K562 (cell line): ENCODE measurements at regions not wholly inside any gene's neighbourhood (a gene's known extent, or its start where the extent isn't known, plus 50 kb on each side); places are given as distances from the start of the nearest gene placed in this dataset.

Experiments
- ATAC-seq: fragments of 200-7000 bp; cut with Tn5 transposase; 3 replicates; pipeline ENCODE4 v1.9.1; 2020; ENCODE audit warnings: moderate library complexity
- BruUV-seq: library from RNA; stranded (reverse); fragments of 400-500 nt; replicated peaks from 2 replicates; lab custom pipeline; 2021; lab: Mats Ljungman, UMichigan
- CTCF ChIA-PET: fragments of 300-600 bp; formaldehyde crosslinking; extraction: SDS; loops from one replicate; lab custom pipeline; 2021; ENCODE audit warnings: low intra/inter-chr PET ratio; lab: Yijun Ruan, JAX
- POLR2A ChIA-PET: fragments of 300-600, 350-650 bp; sonication (Branson Sonifier 250); formaldehyde crosslinking; extraction: SDS; loops from one replicate; lab custom pipeline; 2021; ENCODE audit warnings: antibody characterized with exemption, inconsistent platforms; lab: Yijun Ruan, JAX
- DNase-seq, 4 experiments: peaks; one replicate each; pipeline versions ENCODE4 v3.0.0 to v3.0.0-alpha.2; 2011 to 2018; ENCODE audit warnings: low spot score in 3 of 4, mixed read lengths in 3 of 4; ENCODE audit errors: extremely low read depth in 1 of 4
- FAIRE-seq: peaks from 2 replicates; lab custom pipeline; 2011; peaks lifted over from hg19 to GRCh38; lab: Jason Lieb, UNC
- H2AFZ ChIP-seq: 2 replicates; pipeline ENCODE4 v1.6.0; 2011; ENCODE audit warnings: low read depth, low read length, control low read depth, inconsistent platforms
- H3K27ac ChIP-seq: fragments of 200-600 bp; 3 replicates; pipeline ENCODE4 v1.8.0; 2011; ENCODE audit warnings: low read depth, mild to moderate bottlenecking, control low read depth, inconsistent platforms, low read length, moderate library complexity, mixed read lengths; ENCODE audit errors: extremely low read depth
- H3K27me3 ChIP-seq, 2 experiments: fragments of 300-600 bp in 1 of 2; 2 replicates in 1 of 2; 3 replicates in 1 of 2; pipeline versions ENCODE4 v1.6.0 to v1.8.0; 2011; ENCODE audit warnings: inconsistent platforms in 2 of 2, low read length in 2 of 2, mild to moderate bottlenecking in 1 of 2, mixed read lengths in 1 of 2, moderate library complexity in 1 of 2; ENCODE audit not compliant: control insufficient read depth in 2 of 2, insufficient read depth in 2 of 2
- H3K36me3 ChIP-seq: fragments of 300-600 bp; 3 replicates; pipeline ENCODE4 v1.8.0; 2011; ENCODE audit warnings: mild to moderate bottlenecking, low read length, inconsistent platforms; ENCODE audit not compliant: control insufficient read depth, insufficient read depth
- H3K4me1 ChIP-seq, 2 experiments: fragments of 200-600 bp in 1 of 2; replicated peaks in 1 of 2; 2 replicates in 1 of 2; 3 replicates in 1 of 2; pipeline versions ENCODE4 v1.5.1 to v1.8.0; 2011; ENCODE audit warnings: inconsistent platforms in 2 of 2, low read length in 2 of 2, mild to moderate bottlenecking in 1 of 2, mixed read lengths in 1 of 2, moderate library complexity in 1 of 2; ENCODE audit not compliant: control insufficient read depth in 2 of 2, insufficient read depth in 2 of 2
- H3K4me2 ChIP-seq: 2 replicates; pipeline ENCODE4 v1.6.1; 2011; ENCODE audit warnings: low read length, control low read depth, inconsistent platforms, mixed read lengths; ENCODE audit not compliant: insufficient read depth
- H3K4me3 ChIP-seq: fragments of 200-600 bp; sonication (generic), shearing (Covaris generic); 2 replicates; pipeline ENCODE4 v1.5.1; 2016; ENCODE audit warnings: control low read depth, inconsistent platforms
- H3K79me2 ChIP-seq: fragments of 200-600 bp; 3 replicates; pipeline ENCODE4 v1.8.0; 2011; ENCODE audit warnings: low read length, inconsistent platforms; ENCODE audit not compliant: control insufficient read depth, insufficient read depth
- H3K9ac ChIP-seq, 2 experiments: 2 replicates each; pipeline versions ENCODE4 v1.6.0 to v1.6.1; 2011; ENCODE audit warnings: low read depth in 2 of 2, low read length in 2 of 2, control low read depth in 1 of 2, inconsistent platforms in 1 of 2, mild to moderate bottlenecking in 1 of 2, mixed read lengths in 1 of 2; ENCODE audit not compliant: insufficient read depth in 1 of 2
- H3K9me1 ChIP-seq: one replicate; pipeline ENCODE4 v1.6.0; 2011; ENCODE audit warnings: inconsistent platforms, mild to moderate bottlenecking, low read length, moderate library complexity; ENCODE audit not compliant: control insufficient read depth, insufficient read depth
- H3K9me3 ChIP-seq: replicated peaks from 2 replicates; pipeline ENCODE4 v1.5.1; 2011; ENCODE audit warnings: low read depth, low read length, inconsistent platforms; ENCODE audit not compliant: control insufficient read depth, insufficient read depth
- H4K20me1 ChIP-seq: replicated peaks from 2 replicates; pipeline ENCODE4 v1.6.1; 2011; ENCODE audit warnings: low read length, inconsistent platforms, mixed read lengths; ENCODE audit not compliant: control insufficient read depth, insufficient read depth
- FOXP1 ChIP-seq: sonication (generic); formaldehyde crosslinking; IDR thresholded peaks from 2 replicates; pipeline ENCODE4 v1.8.0; 2022; ENCODE audit warnings: mild to moderate bottlenecking, missing genetic modification reagents
- MEF2D ChIP-seq: conservative IDR thresholded peaks from 2 replicates; pipeline ENCODE4 v1.6.1; 2016; ENCODE audit warnings: low read depth, missing genetic modification characterization, missing compliant biosample characterization
- SNIP1 ChIP-seq: fragments of 450-650 bp; IDR thresholded peaks from 2 replicates; pipeline ENCODE4 v1.7.1; 2017; ENCODE audit warnings: low read depth, mild to moderate bottlenecking
- SRSF1 ChIP-seq: fragments of 200-400 bp; formaldehyde crosslinking; IDR thresholded peaks from 2 replicates; pipeline ENCODE4 v1.6.1; 2017; ENCODE audit warnings: mild to moderate bottlenecking, low read depth, low read length, moderate library complexity
- TCFL5 ChIP-seq: fragments of 250-450 bp; sonication (Bioruptor Pico); conservative IDR thresholded peaks from 2 replicates; pipeline ENCODE4 v1.6.1; 2021; ENCODE audit warnings: mild to moderate bottlenecking, moderate library complexity, matching md5 sums
- ZNF12 ChIP-seq: sonication (generic); formaldehyde crosslinking; IDR thresholded peaks from 2 replicates; pipeline ENCODE4 v1.4.0; 2020; ENCODE audit warnings: mild to moderate bottlenecking, missing genetic modification reagents
- WGBS: fragments of 100-300 bp; shearing (Covaris generic); methylation state at CpG from one replicate; pipeline ENCODE4 v1.1.6; 2016; ENCODE audit warnings: low coverage, mixed read lengths; ENCODE audit not compliant: insufficient coverage; ENCODE audit errors: missing lambda C conversion rate; 5-methylcytosine and 5-hydroxymethylcytosine counted together
- in situ Hi-C: fragments of 300-500 bp; cut with MboI; formaldehyde crosslinking; loops from 4 replicates; pipeline ENCODE4 v1.15.0; 2018; ENCODE audit warnings: inconsistent platforms, mixed read lengths
- intact Hi-C: fragments of 100-400 bp; cut with micrococcal nuclease; formaldehyde crosslinking; loops from 2 replicates; pipeline ENCODE4 v1.14.2; 2022

DNA sequence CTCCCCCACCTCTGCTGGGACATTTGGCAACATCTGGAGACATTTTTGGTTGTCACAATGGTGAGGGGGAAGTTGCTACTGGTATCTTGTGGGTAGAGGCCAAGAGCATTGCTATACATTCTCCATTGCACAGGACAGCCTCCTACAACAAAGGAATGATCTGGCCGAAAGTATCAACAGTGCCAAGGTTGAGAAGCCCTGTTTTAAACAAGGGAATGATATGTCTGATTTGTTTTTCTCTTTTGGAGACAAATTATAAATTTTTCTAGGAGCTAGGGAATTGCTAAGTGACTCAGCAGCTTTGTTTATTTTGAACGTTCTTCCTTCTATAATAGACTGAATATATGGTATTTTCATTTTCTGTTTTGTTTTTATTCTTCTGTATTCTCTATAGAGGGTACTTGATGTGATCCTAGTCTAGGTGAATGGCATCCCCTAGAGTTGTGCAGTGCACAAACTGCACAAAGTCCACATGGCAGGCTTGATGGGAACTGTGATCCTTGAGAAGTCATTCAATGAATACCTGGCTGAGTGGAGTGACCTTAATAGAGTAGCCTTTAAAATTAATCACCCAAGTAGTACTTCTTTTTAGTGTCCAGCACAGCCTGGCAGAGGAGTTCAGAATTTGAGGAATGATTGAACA lies 288.6 kb upstream of the USP24 start (continued):
- TF ChIP-seq SNIP1 (no peak), TCFL5 (CRISPR knock-in tag) (no peak), MEF2D (tag) (no peak), ZNF12 (CRISPR knock-in tag) (no peak)

DNA sequence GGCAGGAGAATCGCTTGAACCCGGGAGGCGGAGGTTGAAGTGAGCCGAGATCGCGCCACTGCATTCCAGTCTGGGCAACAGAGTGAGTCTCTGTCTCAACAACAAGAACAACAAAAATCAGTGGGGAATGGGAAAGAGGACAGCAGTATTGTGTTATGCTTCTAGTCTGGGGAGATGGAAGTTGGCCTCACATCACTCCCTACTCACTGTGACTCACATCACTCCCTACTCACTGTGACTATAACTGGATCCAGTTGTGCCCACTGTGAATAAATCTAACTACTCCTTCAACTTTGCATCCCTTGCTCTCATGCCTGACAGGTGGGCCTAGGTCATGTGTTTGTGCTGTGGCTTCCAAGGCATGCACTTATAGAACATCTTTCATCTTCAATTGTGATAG lies 285.4 kb upstream of the USP24 start:
- BruUV-seq: no TSS peak
- ChIA-PET CTCF (no interaction called here), POLR2A (no interaction called here)
- in situ Hi-C loops (no loop called here), intact Hi-C loops (no loop called here)
- ATAC-seq: no peak
- H3K27ac ChIP-seq: no peak overlapping the region
- no peak overlapping the region for H3K4me2 ChIP-seq
- no peak overlapping the region for H2AFZ ChIP-seq
- 5% methylated on average over 4 of the region's 6 CpGs for WGBS
- H3K79me2 ChIP-seq: no peaks in the 10 kb centered on the region
- H3K9me1 ChIP-seq: no peaks in the 10 kb centered on the region
- DNase-seq: no peak
- no peaks in the 10 kb centered on the region for H4K20me1 ChIP-seq
- peaks cover 0 to 13% of the 10 kb centered on the region in 2 experiments; a peak in 2 of 5 replicates for H3K27me3 ChIP-seq
- H3K4me3 ChIP-seq: no peak overlapping the region
- TF ChIP-seq FOXP1 (CRISPR knock-in tag): no peak
- no peak for TF ChIP-seq SRSF1
- H3K36me3 ChIP-seq: no peaks in the 10 kb centered on the region
- no peaks in the 10 kb centered on the region for H3K9me3 ChIP-seq
- no peak overlapping the region for H3K9ac ChIP-seq
- no peaks in the 10 kb centered on the region for H3K4me1 ChIP-seq
- no peak for FAIRE-seq
